ENCODE measurements at regions not wholly inside any gene's neighbourhood (a gene's known extent, or its start where the extent isn't known, plus 50 kb on each side); places are given as distances from the start of the nearest gene placed in this dataset.

DNA sequence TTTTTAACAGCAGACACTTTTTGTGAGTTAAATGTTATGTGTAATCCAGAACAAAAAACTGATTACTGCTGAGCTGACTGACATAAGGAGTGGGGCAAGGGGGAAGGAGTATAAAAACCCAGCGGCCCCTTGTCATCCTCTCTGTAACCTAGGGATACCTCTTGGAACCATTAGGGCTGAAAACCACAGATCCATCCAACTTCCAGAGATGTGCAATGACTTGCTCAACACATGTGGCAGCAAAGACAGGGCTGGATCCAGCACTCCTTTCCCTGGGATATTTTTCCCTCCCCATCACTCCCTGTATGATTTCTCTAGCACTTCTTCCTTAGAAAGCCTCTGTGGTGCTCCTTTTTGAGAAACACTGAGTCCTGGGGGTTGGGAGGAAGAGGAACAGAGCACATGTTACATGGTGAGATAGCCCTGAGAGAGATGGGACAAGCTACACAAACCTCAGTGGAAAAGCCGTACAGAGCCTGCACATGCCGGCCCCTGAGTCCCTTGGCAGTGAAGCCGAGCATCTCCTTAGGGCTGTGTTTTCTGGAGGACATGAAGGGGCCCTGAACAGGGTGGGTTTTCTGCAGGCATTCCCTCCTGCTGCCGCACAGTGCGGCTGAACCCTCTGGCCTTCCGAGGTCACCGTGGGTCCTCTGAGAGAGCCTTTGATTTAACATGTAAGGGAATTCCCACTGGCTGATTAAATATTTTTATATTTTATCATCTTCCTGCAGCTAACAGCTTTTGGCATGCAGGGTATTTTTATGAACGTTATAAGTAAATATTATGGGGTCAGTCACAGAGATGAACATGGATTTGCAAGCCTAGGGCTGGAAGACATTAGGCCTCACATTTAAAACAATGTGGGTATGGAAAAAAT, 219.9 kb downstream of the COG6 start:
- TF ChIP-seq POLR2A (IDR thresholded peaks at IDR 0.05; ENCODE audit: low read length): no peak
- TF ChIP-seq GATA1 (IDR thresholded peaks at IDR 0.05; ENCODE audit: low read depth, low read length): no peak

All from erythroblast (primary cell).